ENCODE measurements at regions not wholly inside any gene's neighbourhood (a gene's known extent, or its start where the extent isn't known, plus 50 kb on each side); places are given as distances from the start of the nearest gene placed in this dataset.

GRCh38 chr16:51289336-51289735 lies 138.3 kb upstream of the SALL1 start:
- TF ChIP-seq CTCF (IDR thresholded peaks at IDR 0.05): no peak

- no peak for TF ChIP-seq CTCF (IDR thresholded peaks at IDR 0.05)
Measured at GRCh38 chr16:51287121-51287755, 136.2 kb upstream of the SALL1 start.

- TF ChIP-seq CTCF (IDR thresholded peaks at IDR 0.05): no peak
Measured at GRCh38 chr16:51286272-51286671, 135.2 kb upstream of the SALL1 start.

GRCh38 chr16:51276336-51276735 lies 125.3 kb upstream of the SALL1 start:
- TF ChIP-seq CTCF (IDR thresholded peaks at IDR 0.05): no peak

GRCh38 chr16:51272420-51272819 lies 121.3 kb upstream of the SALL1 start:
- TF ChIP-seq CTCF (IDR thresholded peaks at IDR 0.05): no peak

- no peak for TF ChIP-seq CTCF (IDR thresholded peaks at IDR 0.05)
Measured at GRCh38 chr16:51271156-51271701, 120.2 kb upstream of the SALL1 start.

GRCh38 chr16:51268237-51268636 lies 117.2 kb upstream of the SALL1 start:
- no peak for TF ChIP-seq CTCF (IDR thresholded peaks at IDR 0.05)

- TF ChIP-seq CTCF (IDR thresholded peaks at IDR 0.05): no peak
Measured at GRCh38 chr16:51267681-51268080, 116.6 kb upstream of the SALL1 start.

All from LNCAP (cell line).